ENCODE measurements at regions not wholly inside any gene's neighbourhood (a gene's known extent, or its start where the extent isn't known, plus 50 kb on each side); places are given as distances from the start of the nearest gene placed in this dataset.

DNA sequence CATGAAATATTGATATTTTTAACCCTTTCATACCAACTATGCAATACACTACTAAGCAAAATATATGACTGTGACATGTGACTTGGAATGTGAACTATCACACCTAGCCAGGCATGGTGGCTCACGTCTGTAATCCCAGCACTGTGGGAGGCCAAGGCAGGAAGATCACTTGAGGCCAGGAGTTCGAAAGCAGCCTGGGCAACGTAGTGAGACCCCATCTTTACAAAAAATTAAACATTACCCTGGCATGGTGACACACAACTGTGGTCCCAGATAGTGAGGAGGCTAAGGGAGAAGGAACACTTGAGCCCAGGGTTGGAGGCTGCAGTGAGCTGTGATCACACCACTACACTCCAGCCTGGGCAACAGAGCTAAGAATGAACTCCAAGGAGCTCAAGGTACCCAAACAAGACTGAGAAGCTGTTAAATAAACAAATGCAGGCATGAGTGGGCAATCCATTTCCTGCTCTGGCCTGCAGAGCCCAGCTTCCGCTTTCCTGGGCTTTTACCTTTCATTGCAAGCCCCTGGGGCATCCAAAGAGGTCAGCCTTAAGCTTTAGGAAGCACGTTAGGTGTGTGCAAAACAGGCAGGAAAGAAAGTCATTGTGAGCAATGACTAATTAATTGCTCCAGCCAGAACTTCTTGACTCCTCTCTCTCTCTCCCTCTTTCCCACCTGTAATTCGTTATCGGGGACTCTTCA, 162.1 kb upstream of the FOXK1 start:
- H4K20me1 ChIP-seq (ENCODE audit: control insufficient read depth, insufficient read depth, insufficient read length) = no peaks in the 10 kb centered on the region

More for the DNA sequence above, 162.1 kb upstream of the FOXK1 start:
- Mint-ChIP-seq H3K36me3 (ENCODE audit: insufficient read depth in 1 of 3, low read depth in 3 of 3) (no peaks in the 10 kb centered on the region), H3K4me3 (no peak overlapping the region; a peak in 1 of 5 replicates), H3K27ac (peak overlapping the region in 2 of 3 experiments; percentile 3 to 16; a peak in 1 of 7 replicates), H3K9me3 (peaks cover 0 to 66% of the 10 kb centered on the region in 2 experiments; a peak in 4 of 5 replicates), H3K27me3 (ENCODE audit: low read depth) (no peaks in the 10 kb centered on the region; the same call in none of the 2 replicates), H3K4me1 (peaks cover 0 to 4% of the 10 kb centered on the region in 2 experiments; a peak in 2 of 4 replicates)
- TF ChIP-seq, protein P1, sequence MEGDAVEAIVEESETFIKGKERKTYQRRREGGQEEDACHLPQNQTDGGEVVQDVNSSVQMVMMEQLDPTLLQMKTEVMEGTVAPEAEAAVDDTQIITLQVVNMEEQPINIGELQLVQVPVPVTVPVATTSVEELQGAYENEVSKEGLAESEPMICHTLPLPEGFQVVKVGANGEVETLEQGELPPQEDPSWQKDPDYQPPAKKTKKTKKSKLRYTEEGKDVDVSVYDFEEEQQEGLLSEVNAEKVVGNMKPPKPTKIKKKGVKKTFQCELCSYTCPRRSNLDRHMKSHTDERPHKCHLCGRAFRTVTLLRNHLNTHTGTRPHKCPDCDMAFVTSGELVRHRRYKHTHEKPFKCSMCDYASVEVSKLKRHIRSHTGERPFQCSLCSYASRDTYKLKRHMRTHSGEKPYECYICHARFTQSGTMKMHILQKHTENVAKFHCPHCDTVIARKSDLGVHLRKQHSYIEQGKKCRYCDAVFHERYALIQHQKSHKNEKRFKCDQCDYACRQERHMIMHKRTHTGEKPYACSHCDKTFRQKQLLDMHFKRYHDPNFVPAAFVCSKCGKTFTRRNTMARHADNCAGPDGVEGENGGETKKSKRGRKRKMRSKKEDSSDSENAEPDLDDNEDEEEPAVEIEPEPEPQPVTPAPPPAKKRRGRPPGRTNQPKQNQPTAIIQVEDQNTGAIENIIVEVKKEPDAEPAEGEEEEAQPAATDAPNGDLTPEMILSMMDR (conservative IDR thresholded peaks at IDR 0.05) = no peak
- Histone ChIP-seq H3K56ac (ENCODE audit: insufficient read length, low read depth, low read length) (no peak overlapping the region), H4K91ac (ENCODE audit: insufficient read length, low read depth, low read length) (no peak overlapping the region), H3K9ac (ENCODE audit: extremely low read depth, insufficient read length, low read length) (no peak overlapping the region), H3K9me3 (ENCODE audit: control insufficient read depth, low read depth, low read length) (no peaks in the 10 kb centered on the region), H2AFZ (ENCODE audit: low read length) (no peak overlapping the region), H2BK120ac (ENCODE audit: low read depth, low read length, poor library complexity, severe bottlenecking) (no peak overlapping the region), H2AK5ac (ENCODE audit: insufficient read length, low read length) (no peak overlapping the region), H3K18ac (ENCODE audit: insufficient read length, low read depth, low read length) (no peak overlapping the region), H3K4ac (ENCODE audit: low read depth, low read length) (no peak overlapping the region), H2BK15ac (ENCODE audit: low read depth, low read length) (no peak overlapping the region), H3T11ph (ENCODE audit: low read length) (no peak overlapping the region), H2BK5ac (ENCODE audit: insufficient read length, low read length) (no peak overlapping the region), H4K8ac (replicated peaks; ENCODE audit: insufficient read length, low read depth, low read length) (no peak overlapping the region), H3K79me2 (ENCODE audit: insufficient read depth, low read length) (no peaks in the 10 kb centered on the region), H3K23ac (ENCODE audit: insufficient read length, low read depth, low read length) (no peak overlapping the region), H2BK20ac (ENCODE audit: low read depth, low read length, poor library complexity, severe bottlenecking) (no peak overlapping the region), H3K14ac (ENCODE audit: insufficient read depth, low read length) (no peak overlapping the region; the same call in 1 of the 2 replicates), H3K4me1 (ENCODE audit: insufficient read depth, low read length) (no peaks in the 10 kb centered on the region), H3K27ac (ENCODE audit: insufficient read length, low read depth, low read length) (no peak overlapping the region), H3K23me2 (ENCODE audit: insufficient read length, low read depth, low read length, poor library complexity, severe bottlenecking) (no peaks in the 10 kb centered on the region), H3K27me3 (ENCODE audit: insufficient read depth, low read length) (no peaks in the 10 kb centered on the region), H3K4me2 (ENCODE audit: insufficient read depth, insufficient read length, low read length) (no peak overlapping the region), H4K5ac (ENCODE audit: insufficient read length, low read depth, low read length) (no peak overlapping the region), H3K79me1 (ENCODE audit: insufficient read depth, low read depth, low read length, poor library complexity, severe bottlenecking) (no peaks in the 10 kb centered on the region), H2BK12ac (ENCODE audit: insufficient read length, low read depth, low read length) (no peak overlapping the region)
- no CpG with 5 or more reads among the region's 7 CpGs for WGBS (ENCODE audit: extremely low coverage, insufficient read length, low lambda C conversion rate)
- DNase-seq = peak; percentile 32

All from H9 (cell line).